AG09319 (cell line): ENCODE measurements at regions not wholly inside any gene's neighbourhood (a gene's known extent, or its start where the extent isn't known, plus 50 kb on each side); places are given as distances from the start of the nearest gene placed in this dataset.

ENCODE experiments used
- DNase-seq: peaks from one replicate; pipeline ENCODE4 v3.0.0-alpha.2; 2010; ENCODE audit warnings: low read depth; ENCODE audit errors: extremely low read depth
- CTCF ChIP-seq: IDR thresholded peaks from 2 replicates; pipeline ENCODE4 v1.5.1; 2011; ENCODE audit warnings: low read depth, mild to moderate bottlenecking, inconsistent platforms, low read length, moderate library complexity

- peak; percentile 3 for DNase-seq
- peak; percentile 73 for TF ChIP-seq CTCF
Measured at GRCh38 chr17:33750943-33751701, 458.0 kb upstream of the ASIC2 start.

DNA sequence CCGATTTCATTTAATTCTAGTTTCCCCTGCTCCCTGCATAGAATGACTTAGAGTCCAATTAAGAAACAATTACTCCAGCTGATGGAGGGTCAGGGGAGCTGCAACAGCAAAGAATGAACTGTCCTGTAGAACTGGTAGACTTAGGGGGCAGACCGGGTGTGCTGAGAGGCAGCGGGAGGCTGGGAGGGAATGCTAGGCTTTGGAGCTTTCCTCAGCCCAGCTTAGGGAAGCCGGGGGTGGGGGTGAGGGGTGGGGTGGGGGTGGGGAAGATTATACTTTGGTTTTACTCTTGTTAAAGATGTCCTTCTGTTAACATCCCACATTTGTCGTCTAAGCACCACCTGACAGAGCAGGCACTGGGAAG lies 458.6 kb upstream of the ASIC2 start:
- DNase-seq, result no peak
- TF ChIP-seq CTCF, result no peak

DNA sequence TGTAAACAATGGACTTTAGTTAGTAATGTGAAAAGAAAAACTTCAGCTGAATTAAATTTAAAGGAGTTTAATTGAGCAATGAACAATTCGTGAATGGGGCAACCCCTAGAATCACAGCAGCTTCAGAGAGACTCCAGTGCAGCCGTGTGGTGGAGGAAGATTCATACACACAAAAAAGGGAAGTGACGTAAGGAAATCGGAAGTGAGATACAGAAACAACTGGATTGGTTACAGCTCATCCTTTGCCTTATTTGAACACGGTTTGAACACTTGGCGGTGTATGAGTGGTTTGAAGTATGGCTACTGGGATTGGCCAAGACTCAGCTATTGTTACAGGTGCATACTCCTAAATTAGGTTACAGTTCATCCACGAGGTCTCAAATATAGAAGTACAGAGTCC lies 460.4 kb upstream of the ASIC2 start:
- DNase-seq, result no peak
- no peak for TF ChIP-seq CTCF

DNA sequence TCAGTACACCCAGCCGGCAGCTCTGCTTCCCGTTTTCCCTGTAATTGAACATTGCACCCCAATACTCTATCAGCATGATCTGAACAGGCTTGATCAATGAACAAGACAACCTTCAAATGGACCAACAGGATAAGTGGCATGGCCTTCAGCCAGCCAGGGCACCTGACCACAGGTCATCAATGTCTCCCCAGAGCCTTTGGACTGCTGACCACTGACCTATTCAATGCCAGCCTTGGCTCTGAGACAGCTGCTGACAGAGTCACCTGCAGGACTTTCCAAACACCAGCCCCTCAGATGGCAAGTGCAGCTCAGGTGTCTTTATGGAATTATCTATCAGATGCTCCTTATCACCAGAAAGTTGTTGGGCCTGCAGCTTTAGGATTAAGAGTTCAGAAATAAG lies 462.9 kb upstream of the ASIC2 start:
- no peak for TF ChIP-seq CTCF
- no peak for DNase-seq

GRCh38 chr17:33765871-33766270 lies 472.8 kb upstream of the ASIC2 start:
- TF ChIP-seq CTCF, result no peak
- no peak for DNase-seq

GRCh38 chr17:33766721-33767120 lies 473.6 kb upstream of the ASIC2 start:
- no peak for DNase-seq
- TF ChIP-seq CTCF, result no peak

DNA sequence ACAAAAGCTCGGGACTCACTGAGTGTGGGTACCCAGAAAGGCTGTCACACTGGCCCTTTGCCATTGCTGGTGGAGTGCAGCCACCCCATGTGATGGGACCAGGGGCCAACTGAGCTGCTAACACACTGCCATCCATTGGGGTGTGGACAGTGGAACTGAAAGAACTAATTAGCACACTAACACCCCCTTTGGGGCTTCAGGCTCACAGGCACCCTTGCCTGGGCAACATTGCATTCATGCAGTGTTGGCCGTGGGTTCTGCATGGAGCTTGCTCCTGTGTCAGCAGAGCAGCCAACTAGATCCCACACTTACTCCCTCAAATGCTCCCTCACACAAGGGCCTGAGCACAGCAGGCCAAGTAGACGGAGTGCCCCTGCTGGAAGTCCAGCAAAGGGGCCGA lies 476.0 kb upstream of the ASIC2 start:
- no peak for TF ChIP-seq CTCF
- DNase-seq, result no peak
